HepG2 (cell line): ENCODE measurements at regions not wholly inside any gene's neighbourhood (a gene's known extent, or its start where the extent isn't known, plus 50 kb on each side); places are given as distances from the start of the nearest gene placed in this dataset.

Source experiments
- BCL3 ChIP-seq: sonication (generic); formaldehyde crosslinking; IDR thresholded peaks from 2 replicates; pipeline ENCODE4 v1.5.1; 2020; ENCODE audit warnings: mild to moderate bottlenecking, missing genetic modification reagents, moderate library complexity
- CREB1 ChIP-seq, 2 experiments: fragments of 450-650 bp in 1 of 2; IDR thresholded peaks; 2 replicates each; pipeline ENCODE4 v1.6.1; 2016 to 2017; ENCODE audit warnings: control low read depth in 1 of 2, mild to moderate bottlenecking in 1 of 2, missing compliant biosample characterization in 1 of 2, missing genetic modification characterization in 1 of 2
- CTCF ChIP-seq: sonication (generic); formaldehyde crosslinking; IDR thresholded peaks from 2 replicates; pipeline ENCODE4 v1.5.0; 2020; ENCODE audit warnings: mild to moderate bottlenecking, missing genetic modification reagents, moderate library complexity
- FOXM1 ChIP-seq: sonication (generic); formaldehyde crosslinking; IDR thresholded peaks from 2 replicates; pipeline ENCODE4 v1.5.0; 2020; ENCODE audit warnings: missing genetic modification reagents
- FOXP4 ChIP-seq: sonication (generic); formaldehyde crosslinking; IDR thresholded peaks from 2 replicates; pipeline ENCODE4 v1.4.0; 2020; ENCODE audit warnings: missing genetic modification reagents
- MTA3 ChIP-seq: sonication (generic); formaldehyde crosslinking; IDR thresholded peaks from 2 replicates; pipeline ENCODE4 v1.4.0; 2020; ENCODE audit warnings: missing genetic modification reagents
- POLR2A ChIP-seq, 2 experiments: IDR thresholded peaks; 2 replicates each; pipeline ENCODE4 v1.6.1; 2011; ENCODE audit warnings: low read depth in 2 of 2, low read length in 2 of 2, mild to moderate bottlenecking in 1 of 2, moderate library complexity in 1 of 2; ENCODE audit not compliant: insufficient read depth in 1 of 2
- RBAK ChIP-seq: sonication (generic); formaldehyde crosslinking; IDR thresholded peaks from 2 replicates; pipeline ENCODE4 v1.5.1; 2020; ENCODE audit warnings: mild to moderate bottlenecking, missing genetic modification reagents
- RXRA ChIP-seq: sonication (generic); formaldehyde crosslinking; IDR thresholded peaks from 2 replicates; pipeline ENCODE4 v1.5.1; 2020; ENCODE audit warnings: missing genetic modification reagents
- SP2 ChIP-seq: sonication (generic); formaldehyde crosslinking; IDR thresholded peaks from 2 replicates; pipeline ENCODE4 v1.5.1; 2020; ENCODE audit warnings: mild to moderate bottlenecking, missing genetic modification reagents
- ZNF296 ChIP-seq: sonication (generic); formaldehyde crosslinking; conservative IDR thresholded peaks from 2 replicates; pipeline ENCODE4 v1.5.0; 2020; ENCODE audit warnings: mild to moderate bottlenecking, missing genetic modification reagents
- ZNF460 ChIP-seq: sonication (generic); formaldehyde crosslinking; IDR thresholded peaks from 2 replicates; pipeline ENCODE4 v1.5.1; 2020; ENCODE audit warnings: missing genetic modification reagents, mild to moderate bottlenecking, borderline replicate concordance
- ZNF883 ChIP-seq: sonication (generic); formaldehyde crosslinking; IDR thresholded peaks from 2 replicates; pipeline ENCODE4 v1.5.1; 2020; ENCODE audit warnings: mild to moderate bottlenecking, missing genetic modification reagents; ENCODE audit errors: not compliant biosample characterization
- ZSCAN30 ChIP-seq: sonication (generic); formaldehyde crosslinking; IDR thresholded peaks from 2 replicates; pipeline ENCODE4 v1.5.0; 2020; ENCODE audit warnings: mild to moderate bottlenecking, missing genetic modification reagents

GRCh38 chr12:17132336-17132735 lies 526.4 kb upstream of the LMO3 start:
- TF ChIP-seq CTCF, result no peak
- TF ChIP-seq POLR2A (IDR thresholded peaks at IDR 0.05; ENCODE audit: insufficient read depth in 1 of 2, low read depth in 2 of 2, low read length in 2 of 2), result no peak
- no peak for TF ChIP-seq ZNF460 (CRISPR knock-in tag)
- no peak for TF ChIP-seq ZNF296
- TF ChIP-seq FOXP4 (CRISPR knock-in tag), result no peak
- TF ChIP-seq RXRA (CRISPR knock-in tag), result no peak
- no peak for TF ChIP-seq MTA3 (CRISPR knock-in tag)
- TF ChIP-seq ZSCAN30 (CRISPR knock-in tag), result no peak
- TF ChIP-seq BCL3, result no peak
- no peak for TF ChIP-seq FOXM1 (CRISPR knock-in tag)
- no peak for TF ChIP-seq SP2 (CRISPR knock-in tag)
- no peak for TF ChIP-seq RBAK (CRISPR knock-in tag)
- TF ChIP-seq ZNF883 (CRISPR knock-in tag), result no peak
- no peak for TF ChIP-seq CREB1 (IDR thresholded peaks at IDR 0.05)
- TF ChIP-seq CREB1 (CRISPR knock-in tag; IDR thresholded peaks at IDR 0.05), result no peak
